ENCODE measurements at regions not wholly inside any gene's neighbourhood (a gene's known extent, or its start where the extent isn't known, plus 50 kb on each side); places are given as distances from the start of the nearest gene placed in this dataset.
A peak's percentile ranks its signal among the peaks of the same experiment; 100 is the strongest.
"Not testable (repeated sequence)": the region's sequence is repeated elsewhere in the genome, so short reads cannot be mapped to it uniquely, and the experiment has no call there.

DNA sequence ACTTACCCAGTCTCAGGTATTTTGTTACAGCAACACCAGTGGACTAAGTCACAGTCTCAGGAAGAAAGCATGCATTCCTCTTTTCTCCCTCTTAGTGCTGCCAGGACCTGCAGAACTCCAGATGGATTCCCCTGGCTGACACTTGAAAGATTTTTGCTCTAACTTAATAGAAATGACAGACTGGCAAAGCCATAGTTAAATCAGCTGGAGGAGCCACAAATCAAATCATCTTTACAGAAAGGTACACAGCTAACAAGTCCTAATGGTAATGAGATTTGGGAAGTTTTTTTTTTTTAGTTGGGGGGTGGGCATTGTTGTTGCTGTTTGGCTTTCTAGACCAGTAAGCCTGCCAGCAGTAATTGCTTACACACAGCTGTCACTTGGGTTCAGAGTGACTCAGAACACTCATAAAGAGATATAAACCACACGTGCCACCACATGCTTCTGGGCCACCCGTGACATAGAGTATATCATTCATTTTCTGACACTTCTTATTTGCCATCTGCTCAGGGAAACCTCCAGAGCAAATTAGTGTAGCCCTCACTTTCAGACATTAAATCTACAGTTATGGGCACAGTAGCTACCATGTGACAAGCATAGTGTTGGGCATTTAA, 72.4 kb downstream of the FH start:
- no peak for DNase-seq (ENCODE audit: low read depth in 2 of 2)

DNA sequence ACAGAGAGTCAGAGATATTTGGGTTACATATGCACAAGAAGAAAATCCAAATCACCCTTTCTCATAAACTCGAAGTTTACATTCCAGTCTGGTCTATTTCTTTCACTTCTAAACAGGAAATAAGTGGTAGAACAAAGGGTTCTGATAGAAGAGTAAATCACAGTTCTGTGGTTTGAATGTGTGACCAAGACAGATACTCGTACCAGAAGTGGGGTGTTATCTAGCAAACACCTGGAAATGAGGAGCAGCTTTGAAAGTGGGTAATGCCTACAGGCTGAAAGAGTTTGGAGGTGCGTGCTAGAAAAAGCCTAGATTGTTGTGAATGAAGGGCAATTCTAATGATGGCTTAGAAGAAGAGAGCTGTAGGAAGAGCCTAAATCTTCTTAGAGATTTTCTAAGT, 74.7 kb downstream of the FH start:
- DNase-seq (ENCODE audit: low read depth in 2 of 2), result no peak

DNA sequence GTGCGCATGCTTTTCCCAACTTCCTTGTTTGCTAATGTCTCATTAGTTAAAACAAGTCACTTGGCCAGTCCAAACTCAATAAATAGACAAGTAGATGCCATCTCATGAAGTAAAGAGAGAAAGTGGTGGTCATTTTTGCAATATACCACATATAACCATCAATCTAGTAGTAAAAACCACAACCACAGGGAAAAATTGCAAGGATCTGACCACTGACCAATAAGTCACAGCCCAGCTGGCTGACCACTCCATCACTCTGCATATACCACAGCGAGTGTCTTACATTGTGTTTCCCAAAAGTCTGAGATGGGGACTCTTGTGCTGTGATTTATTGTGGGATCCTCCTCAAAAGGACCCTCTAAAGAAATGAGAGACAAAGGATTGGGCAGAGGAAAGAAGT, 76.0 kb downstream of the FH start:
- no peak for DNase-seq (ENCODE audit: low read depth in 2 of 2)

DNA sequence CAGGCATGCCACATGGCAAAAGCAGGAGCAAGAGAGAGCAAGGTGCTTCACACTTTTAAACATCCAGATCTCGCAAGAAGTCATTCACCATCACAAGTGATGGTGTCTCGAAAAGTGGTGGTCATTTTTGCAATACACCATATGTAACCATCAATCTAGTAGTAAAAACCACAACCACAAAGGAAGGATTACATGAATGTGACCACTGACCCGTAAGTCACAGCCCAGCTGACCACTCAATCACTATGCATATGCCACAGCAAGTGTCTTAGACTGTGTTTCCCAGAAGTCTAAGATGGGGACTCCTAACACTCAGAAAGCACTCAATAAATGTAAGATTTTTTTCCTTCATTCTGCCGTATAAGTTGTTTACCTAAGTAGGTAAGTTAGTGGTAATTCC, 76.9 kb downstream of the FH start:
- DNase-seq (ENCODE audit: low read depth in 2 of 2), result no peak

DNA sequence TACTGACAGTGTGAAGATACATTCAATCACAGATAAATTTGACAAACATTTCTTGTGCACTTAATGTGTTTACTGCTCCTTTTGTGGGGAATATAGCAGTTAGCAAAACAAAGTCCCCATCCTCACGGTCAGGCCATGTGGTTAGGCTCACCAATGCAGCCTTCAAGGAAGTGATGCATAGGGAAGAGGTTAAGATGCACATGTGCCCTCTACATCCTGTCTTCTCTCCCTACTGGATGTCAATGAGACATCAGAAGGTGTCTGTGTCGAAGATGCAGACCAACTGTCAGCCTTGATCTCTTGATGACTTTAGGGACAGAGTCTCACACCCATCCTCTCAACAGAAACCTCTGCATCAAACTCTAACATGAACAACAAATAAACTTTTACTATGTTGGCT, 78.7 kb downstream of the FH start:
- DNase-seq (ENCODE audit: low read depth in 2 of 2), result no peak

DNA sequence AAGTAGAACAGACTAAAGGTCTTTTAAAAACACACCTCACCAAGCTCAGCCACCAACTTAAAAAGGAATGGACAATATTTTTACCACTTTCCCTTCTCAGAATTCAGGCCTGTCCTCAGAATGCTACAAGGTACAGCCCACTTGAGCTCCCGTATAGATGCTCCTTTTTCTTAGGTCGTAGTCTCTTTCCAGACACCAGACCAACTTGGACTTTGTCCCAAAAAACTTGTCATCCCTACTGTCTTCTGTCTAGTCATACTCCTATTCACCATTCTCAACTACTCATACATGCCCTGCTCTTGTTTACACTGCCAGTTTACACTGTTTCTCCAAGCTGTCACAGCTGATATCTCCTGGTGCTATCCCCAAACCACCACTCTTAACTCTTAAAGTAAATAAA, 80.9 kb downstream of the FH start:
- DNase-seq (ENCODE audit: low read depth in 2 of 2), result not testable (repeated sequence)

DNA sequence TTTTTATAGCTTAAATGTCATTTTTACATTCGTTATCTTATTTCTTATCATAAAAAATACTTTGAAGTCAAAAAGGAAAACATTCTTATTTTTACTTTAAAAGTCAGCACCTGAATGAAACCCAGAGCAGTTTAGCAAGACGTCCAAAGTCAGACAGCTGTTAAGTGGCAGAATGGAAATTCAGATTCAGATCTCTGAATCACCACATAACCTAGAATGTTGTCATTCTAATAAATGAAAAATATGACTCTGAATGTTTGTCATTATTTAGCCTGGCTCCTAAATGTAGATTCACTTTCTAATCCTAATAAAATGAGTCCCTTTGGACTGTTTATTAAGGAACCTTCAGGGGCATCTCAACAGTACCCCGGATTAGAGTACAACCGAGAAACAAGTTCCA, 75.2 kb upstream of the RGS7 start:
- DNase-seq (ENCODE audit: low read depth in 2 of 2), result no peak

DNA sequence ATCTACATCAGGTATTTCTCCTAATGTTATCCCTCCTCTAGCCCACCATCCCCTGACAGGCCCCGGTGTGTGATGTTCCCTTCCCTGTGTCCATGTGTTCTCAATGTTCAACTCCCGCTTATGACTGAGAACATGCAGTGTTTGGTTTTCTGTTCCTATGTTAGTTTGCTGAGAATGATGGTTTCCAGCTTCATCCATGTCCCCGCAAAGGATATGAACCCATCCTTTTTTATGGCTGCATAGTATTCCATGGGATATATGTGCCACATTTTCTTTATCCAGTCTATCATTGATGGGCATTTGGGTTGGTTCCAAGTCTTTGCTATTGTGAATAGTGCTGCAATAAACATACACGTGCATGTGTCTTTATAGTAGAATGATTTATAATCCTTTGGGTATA, 68.1 kb upstream of the RGS7 start:
- DNase-seq (ENCODE audit: low read depth in 2 of 2), result not testable (repeated sequence)

DNA sequence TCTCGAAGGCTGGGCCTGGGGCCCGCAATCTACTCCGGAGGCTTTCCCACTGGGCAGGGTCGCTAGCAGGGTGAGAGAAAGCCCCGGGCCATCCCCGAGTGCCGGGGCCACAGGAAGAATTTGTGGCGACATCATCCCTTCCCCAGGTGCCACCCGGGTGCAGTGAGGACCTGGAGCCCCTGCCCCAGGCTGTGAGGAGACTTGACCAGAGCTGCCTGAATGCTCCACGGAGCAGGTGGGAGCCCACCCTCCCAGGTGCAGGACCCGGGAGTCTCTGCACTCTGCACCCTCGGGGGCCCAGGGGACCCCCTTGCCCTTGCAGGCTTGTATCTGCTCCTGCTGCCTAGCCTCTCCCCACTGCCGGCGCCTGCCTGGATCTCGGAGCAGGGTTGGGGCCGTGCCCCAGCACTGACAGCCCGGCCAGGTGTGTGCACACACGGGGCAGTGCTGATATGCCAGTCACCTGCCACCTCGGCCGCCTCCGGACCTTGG, 67.5 kb upstream of the RGS7 start:
- DNase-seq (ENCODE audit: low read depth in 2 of 2), result no peak

DNA sequence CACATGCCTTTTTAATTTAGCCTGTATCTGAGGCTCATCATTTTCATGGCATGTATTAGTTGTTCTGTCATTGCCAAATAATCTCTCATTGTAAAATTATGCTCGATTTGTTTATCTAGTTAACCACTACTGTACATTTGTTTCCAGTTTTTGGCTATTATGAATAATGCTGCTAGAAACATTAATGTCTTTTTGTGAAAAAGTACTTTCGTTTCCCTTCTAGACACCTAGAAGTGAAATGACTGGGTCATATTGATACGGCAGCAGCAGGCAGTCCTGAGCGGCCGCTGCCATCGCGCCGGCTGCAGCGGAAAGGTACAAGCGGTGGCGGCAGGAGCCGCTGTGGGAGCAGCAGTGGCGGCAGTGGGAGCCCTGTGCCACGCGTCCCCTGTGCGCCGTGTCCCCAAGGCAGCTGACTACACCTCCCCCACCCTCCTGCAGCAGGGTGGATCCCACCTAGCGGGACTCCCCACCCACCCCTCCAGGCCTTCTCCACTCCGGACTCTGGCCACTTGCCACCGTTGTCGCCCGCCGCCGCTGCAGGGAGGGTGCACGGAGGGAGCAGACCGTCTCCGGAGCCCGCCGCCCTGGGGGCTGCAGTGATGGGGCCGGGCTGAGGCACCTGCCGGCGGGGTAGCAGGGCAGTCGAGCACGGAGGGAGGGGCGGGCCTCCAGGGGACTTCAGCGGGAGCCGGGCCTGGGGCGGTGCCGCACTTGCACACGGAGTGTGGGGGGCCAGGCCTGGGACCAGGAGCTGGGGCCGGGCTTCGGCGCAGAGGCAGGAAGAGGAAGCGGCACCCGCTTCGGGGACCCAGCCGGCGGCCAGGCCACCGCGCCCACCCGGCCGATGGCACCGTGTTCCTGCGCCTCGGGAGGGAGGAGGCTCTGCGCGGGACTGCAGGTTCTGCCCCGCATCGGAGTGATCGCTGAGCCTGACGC, 66.8 kb upstream of the RGS7 start:
- DNase-seq (ENCODE audit: low read depth in 2 of 2), result peak in 1 of 2 donors; percentile 8

DNA sequence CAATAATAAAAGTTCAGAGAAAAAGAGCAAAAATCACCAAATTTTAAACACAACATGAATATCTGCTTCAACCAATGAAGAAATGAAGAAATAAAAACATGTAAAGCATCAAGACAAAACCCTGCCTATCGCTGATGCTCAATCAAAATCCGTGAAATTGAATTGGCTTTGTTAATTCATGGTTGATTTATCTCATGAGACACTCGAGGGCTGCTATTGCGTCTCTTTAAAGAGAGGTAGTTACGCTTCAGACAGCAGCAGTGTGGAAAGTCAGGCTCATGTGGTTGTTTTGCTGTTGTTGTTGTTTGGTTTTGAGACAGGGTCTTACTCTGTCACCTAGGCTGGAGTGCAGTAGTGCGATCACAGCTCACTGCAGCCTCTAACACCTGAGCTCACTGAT, 65.5 kb upstream of the RGS7 start:
- DNase-seq (ENCODE audit: low read depth in 2 of 2), result no peak

DNA sequence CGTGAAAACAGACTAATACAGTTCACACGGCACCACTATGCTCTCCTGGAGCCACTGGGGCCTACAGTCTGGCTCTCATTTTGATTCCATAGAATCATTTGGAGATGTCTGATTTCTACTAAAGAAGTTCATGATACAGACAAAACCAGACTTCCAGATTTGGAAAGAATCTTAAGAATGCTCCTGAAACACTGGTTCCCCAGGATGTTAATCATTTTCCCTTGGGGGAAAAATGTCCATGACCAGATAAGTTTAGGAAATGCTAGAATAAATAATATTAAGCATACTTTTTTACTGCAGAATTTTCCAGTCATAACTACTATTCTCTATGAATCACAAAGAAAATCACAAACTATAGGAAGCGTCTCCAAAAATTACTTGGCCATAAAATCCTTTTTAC, 63.0 kb upstream of the RGS7 start:
- DNase-seq (ENCODE audit: low read depth in 2 of 2), result no peak

DNA sequence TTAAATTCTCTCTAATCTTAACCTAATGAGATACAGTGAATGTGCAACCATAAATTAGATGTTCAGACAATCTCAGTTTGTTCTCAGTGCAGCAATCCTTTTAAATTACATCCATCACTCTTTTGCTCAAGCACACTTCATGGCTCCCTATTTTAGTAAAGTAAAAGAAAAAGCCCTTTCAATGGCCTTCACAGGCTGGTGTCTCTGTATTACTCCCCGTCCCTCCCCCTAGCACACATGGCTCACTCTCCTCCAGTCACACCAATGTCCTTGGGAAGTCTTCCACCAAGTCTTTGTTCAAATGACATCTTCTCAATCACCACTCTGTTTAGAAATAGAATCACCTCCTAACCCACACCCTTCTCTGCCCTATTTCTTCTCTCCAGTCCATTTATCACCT, 60.3 kb upstream of the RGS7 start:
- no peak for DNase-seq (ENCODE audit: low read depth in 2 of 2)

DNA sequence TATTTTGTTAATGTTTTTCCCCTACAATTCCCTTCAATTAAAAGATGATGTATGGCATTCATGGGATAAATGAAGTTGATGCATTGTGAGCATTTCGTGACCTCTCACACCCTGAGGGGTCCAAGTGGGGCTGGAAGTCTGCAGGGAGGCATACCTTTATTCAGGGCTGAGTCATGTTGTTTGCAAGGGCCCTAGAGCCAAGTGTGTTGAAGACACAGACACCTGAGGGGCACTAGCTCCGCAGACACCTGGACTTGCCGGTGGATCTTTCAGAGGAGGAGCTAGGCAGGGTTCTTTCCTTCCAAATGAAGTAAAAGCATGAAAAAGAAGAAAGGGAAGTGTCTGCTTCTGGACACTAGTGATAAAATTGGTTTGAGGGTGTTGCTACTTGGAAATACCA, 57.0 kb upstream of the RGS7 start:
- no peak for DNase-seq (ENCODE audit: low read depth in 2 of 2)

DNA sequence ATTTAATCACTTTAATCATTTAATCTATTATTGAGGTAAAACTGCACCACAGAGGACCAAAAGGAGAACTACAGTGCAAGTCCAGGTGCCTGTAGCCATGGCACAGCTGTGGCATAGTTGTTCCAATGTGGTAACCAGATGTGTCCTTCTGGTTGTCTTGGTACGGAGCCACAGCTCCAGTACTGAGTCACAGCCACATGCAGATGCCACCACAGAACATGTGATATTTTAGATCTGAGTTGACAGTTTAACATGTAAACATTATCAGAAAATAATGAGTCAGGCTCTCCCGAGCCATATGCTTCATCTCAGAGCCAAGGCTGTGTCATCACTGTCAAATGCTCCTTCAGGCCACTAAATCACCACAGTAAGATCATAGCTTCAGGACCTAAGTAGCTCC, 56.4 kb upstream of the RGS7 start:
- no peak for DNase-seq (ENCODE audit: low read depth in 2 of 2)

DNA sequence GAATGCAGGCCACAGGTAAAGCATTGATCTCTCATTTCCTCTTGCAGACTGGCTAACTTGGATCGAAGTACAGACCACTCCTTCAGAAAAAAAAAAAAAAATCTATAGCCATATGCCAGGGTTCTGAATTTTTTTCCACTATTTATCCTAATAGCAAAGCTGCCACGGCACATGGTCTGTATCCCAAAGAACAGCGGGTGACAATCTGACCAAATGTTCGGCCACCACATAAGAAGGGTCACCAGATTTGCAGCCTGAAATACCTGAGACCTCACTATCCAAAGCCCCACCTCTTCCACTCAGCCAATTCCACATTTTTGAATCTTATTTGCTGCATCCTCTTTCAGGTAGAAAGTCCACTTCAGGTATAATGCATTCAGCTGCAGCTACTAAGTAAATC, 55.6 kb upstream of the RGS7 start:
- DNase-seq (ENCODE audit: low read depth in 2 of 2), result no peak

DNA sequence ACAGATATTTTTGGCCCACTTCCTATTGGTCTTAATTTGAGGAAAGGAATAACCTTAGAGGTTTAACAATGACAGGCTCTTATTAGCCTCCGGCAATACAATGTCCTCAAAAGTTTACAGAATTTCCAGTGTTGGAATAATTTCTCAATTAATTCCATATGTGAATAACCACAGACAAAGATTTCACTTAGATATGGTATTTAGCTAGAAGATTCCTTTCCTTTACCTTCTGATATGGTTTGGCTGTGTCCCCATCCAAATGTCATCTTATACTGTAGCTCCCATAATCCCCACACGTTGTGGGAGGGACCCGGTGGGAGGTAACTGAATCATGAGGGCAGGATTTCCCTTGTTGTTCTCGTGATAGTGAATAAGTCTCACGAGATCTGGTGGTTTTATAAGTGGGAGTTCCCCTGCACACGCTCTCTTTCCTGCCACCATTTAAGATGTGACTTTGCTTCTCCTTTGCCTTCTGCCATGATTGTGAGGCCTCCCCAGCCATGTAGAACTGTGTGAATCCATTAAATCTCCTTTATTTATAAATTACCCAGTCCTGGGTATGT, 54.9 kb upstream of the RGS7 start:
- no peak for DNase-seq (ENCODE audit: low read depth in 2 of 2)

DNA sequence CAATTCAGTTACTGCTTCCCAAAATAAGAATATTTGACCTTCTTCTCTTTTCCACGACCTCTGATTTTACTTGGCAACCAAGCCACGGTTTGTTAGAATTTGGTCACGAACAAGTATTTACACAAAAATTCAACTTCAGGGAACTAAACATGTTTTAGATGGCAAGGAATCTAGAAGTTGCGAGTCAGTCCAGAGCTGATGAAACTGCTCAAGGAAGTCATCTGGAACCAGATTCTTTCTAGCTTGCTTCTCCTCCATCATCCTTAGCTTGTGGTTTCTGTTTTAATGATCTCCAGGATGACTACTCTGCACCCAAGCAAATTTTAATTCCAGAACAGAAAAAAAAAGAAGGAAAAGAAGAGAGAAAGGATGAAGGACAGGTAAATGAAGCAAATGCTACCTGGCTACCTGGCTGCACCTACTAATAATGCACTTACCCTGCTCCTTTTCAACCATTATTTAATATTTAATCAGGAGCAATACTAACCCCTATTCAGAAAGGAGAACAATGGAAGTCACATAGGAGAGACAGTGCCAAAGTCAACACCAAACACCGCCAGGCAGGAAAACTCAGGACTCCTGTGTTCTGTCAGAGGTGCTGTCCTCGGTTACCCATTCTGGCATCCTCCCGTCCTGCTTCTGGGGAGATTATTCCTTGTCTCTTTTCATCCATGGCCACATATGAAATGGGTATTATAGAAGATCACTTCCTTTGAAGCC, 54.2 kb upstream of the RGS7 start:
- no peak for DNase-seq (ENCODE audit: low read depth in 2 of 2)

DNA sequence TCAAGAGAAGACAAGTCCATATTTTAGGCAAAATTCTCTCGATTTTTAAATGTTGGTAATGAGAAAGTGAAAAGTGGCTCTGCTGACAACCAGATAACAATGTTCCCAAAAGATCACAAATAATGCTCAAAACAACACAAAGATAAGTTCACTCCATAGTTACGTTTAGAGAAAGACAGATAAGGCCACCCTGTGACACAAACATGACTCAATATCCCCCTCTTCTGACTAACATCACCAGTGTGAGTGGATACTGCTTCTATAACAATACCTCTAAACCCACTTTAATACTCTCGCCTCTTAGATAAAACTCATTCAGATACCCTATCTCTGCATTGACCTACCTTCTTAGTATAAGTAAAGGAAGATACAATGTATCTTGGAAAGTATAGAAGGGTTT, 51.2 kb upstream of the RGS7 start:
- DNase-seq (ENCODE audit: low read depth in 2 of 2), result no peak
